Upper lobe of left lung (tissue), 6 donors: ENCODE measurements at regions not wholly inside any gene's neighbourhood (a gene's known extent, or its start where the extent isn't known, plus 50 kb on each side); places are given as distances from the start of the nearest gene placed in this dataset.
"Not testable (repeated sequence)": the region's sequence is repeated elsewhere in the genome, so short reads cannot be mapped to it uniquely, and the experiment has no call there.

ENCODE experiments used
- ATAC-seq, 2 donors: fragments of 200-7000 bp; cut with Tn5 transposase; one replicate each; pipeline ENCODE4 v1.9.1; 2022; ENCODE audit warnings: mild to moderate bottlenecking in 2 of 2, moderate library complexity in 2 of 2; ENCODE audit not compliant: low FRiP score in 2 of 2
- DNase-seq, 2 donors: peaks; one replicate each; pipeline ENCODE4 v3.0.0-alpha.2; 2019 to 2020
- H3K27ac ChIP-seq, 4 donors: fragments of 200-600 bp; sonication (generic); one replicate each; pipeline ENCODE4 v1.5.1; 2016 to 2019
- H3K27me3 ChIP-seq, 4 donors: fragments of 200-600 bp; sonication (generic); one replicate each; pipeline ENCODE4 v1.5.1; 2017 to 2019
- H3K36me3 ChIP-seq, 4 donors: fragments of 200-600 bp; sonication (generic); one replicate each; pipeline ENCODE4 v1.5.1; 2016 to 2019
- H3K4me1 ChIP-seq, 4 donors: fragments of 200-600 bp; sonication (generic); one replicate each; pipeline ENCODE4 v1.5.1; 2018 to 2019
- H3K4me3 ChIP-seq, 4 donors: fragments of 200-600 bp; sonication (generic); one replicate each; pipeline ENCODE4 v1.5.1; 2017 to 2019; ENCODE audit warnings: mild to moderate bottlenecking in 2 of 4, moderate library complexity in 1 of 4
- H3K9me3 ChIP-seq, 4 donors: fragments of 200-600 bp; sonication (generic); one replicate each; pipeline ENCODE4 v1.5.1; 2018 to 2019
- EP300 ChIP-seq, 4 donors: sonication (generic); formaldehyde crosslinking; IDR thresholded peaks; one replicate each; pipeline ENCODE4 v1.5.1; 2017; ENCODE audit warnings: antibody characterized with exemption in 4 of 4, control low read depth in 2 of 4
- POLR2A ChIP-seq, 4 donors: fragments of 450-650 bp; IDR thresholded peaks; one replicate each; pipeline ENCODE4 v1.5.1; 2016 to 2017; ENCODE audit warnings: antibody characterized with exemption in 4 of 4, mild to moderate bottlenecking in 2 of 4
- POLR2AphosphoS5 ChIP-seq, 2 donors: sonication (generic); formaldehyde crosslinking; IDR thresholded peaks; one replicate each; pipeline ENCODE4 v1.5.1; 2017; ENCODE audit warnings: antibody characterized with exemption in 2 of 2
- WGBS, 2 donors: methylation state at CpG; one replicate each; pipeline ENCODE4 v1.1.5; 2017 to 2018; 5-methylcytosine and 5-hydroxymethylcytosine counted together
- TF ChIP-seq, protein P1 (sequence below), 6 experiments: fragments of 450-650 bp in 4 of 6; fragments of 200-600 bp in 2 of 6; sonication (generic) in 2 of 6; IDR thresholded peaks; one replicate each; pipeline ENCODE4 v1.5.1; 2016 to 2019; ENCODE audit warnings: antibody characterized with exemption in 6 of 6
- donor health status: DM: no; HTN: no; CAD: no; lungs with moderate emphysema.
- donor health status: DM: no; HTN: yes; CAD: no; lungs with severe emphysema.

DNA sequence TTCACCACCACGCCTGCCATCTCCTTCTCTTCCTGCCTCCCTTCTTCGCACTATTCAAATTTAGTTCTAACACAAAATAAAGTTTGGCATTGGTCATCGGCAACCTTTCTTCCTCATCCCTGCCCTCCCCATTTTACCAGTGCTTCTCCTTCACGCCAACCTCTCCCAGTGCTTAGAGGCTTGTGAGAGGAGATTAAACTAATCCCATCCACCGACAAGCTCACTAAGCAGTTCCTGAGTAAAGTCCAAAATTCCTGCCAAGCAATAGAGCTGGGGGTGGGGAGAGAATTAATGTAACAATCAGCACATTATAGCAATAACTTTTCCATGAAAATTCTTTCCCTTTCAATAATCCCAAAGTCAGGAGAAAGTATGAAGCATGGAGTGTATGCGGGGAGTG is 157.4 kb upstream of the GMNC start:
- Histone ChIP-seq H3K36me3 (no peaks in the 10 kb centered on the region), H3K4me1 (no peaks in the 10 kb centered on the region), H3K4me3 (no peak overlapping the region), H3K27ac (no peak overlapping the region), H3K27me3 (no peaks in the 10 kb centered on the region), H3K9me3 (no peaks in the 10 kb centered on the region)
- ATAC-seq (no peak), DNase-seq (no peak)
- 81 to 91% methylated on average over 6 of the region's 6 CpGs for WGBS, 2 donors
- TF ChIP-seq POLR2A (IDR thresholded peaks at IDR 0.05) (no peak), POLR2AphosphoS5 (IDR thresholded peaks at IDR 0.05) (no peak)
- TF ChIP-seq, protein P1, sequence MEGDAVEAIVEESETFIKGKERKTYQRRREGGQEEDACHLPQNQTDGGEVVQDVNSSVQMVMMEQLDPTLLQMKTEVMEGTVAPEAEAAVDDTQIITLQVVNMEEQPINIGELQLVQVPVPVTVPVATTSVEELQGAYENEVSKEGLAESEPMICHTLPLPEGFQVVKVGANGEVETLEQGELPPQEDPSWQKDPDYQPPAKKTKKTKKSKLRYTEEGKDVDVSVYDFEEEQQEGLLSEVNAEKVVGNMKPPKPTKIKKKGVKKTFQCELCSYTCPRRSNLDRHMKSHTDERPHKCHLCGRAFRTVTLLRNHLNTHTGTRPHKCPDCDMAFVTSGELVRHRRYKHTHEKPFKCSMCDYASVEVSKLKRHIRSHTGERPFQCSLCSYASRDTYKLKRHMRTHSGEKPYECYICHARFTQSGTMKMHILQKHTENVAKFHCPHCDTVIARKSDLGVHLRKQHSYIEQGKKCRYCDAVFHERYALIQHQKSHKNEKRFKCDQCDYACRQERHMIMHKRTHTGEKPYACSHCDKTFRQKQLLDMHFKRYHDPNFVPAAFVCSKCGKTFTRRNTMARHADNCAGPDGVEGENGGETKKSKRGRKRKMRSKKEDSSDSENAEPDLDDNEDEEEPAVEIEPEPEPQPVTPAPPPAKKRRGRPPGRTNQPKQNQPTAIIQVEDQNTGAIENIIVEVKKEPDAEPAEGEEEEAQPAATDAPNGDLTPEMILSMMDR (IDR thresholded peaks at IDR 0.05) = no peak

GRCh38 chr3:191015960-191016359 is 153.5 kb upstream of the GMNC start:
- ATAC-seq, H3K4me3 ChIP-seq: not testable (repeated sequence)
- WGBS, 2 donors = 75% methylated on average over 6 of the region's 6 CpGs; no CpG with 5 or more reads in 1 of the 2 donors

GRCh38 chr3:191008074-191008473 is 145.6 kb upstream of the GMNC start:
- TF ChIP-seq POLR2A (IDR thresholded peaks at IDR 0.05) = no peak
- no peak for TF ChIP-seq POLR2AphosphoS5 (IDR thresholded peaks at IDR 0.05)
- no peak for TF ChIP-seq EP300 (IDR thresholded peaks at IDR 0.05)
- TF ChIP-seq, protein P1 (IDR thresholded peaks at IDR 0.05) = no peak
- Histone ChIP-seq H3K9me3 (no peaks in the 10 kb centered on the region), H3K27me3 (no peaks in the 10 kb centered on the region), H3K36me3 (no peaks in the 10 kb centered on the region), H3K27ac (no peak overlapping the region), H3K4me3 (no peak overlapping the region), H3K4me1 (no peaks in the 10 kb centered on the region)
- ATAC-seq (no peak), DNase-seq (no peak)
- 75 to 79% methylated on average over 1 of the region's 1 CpG for WGBS, 2 donors

More at GRCh38 chr3:191015960-191016359, 153.5 kb upstream of the GMNC start:
- H3K36me3 ChIP-seq, H3K27ac ChIP-seq, H3K27me3 ChIP-seq, H3K4me1 ChIP-seq, H3K9me3 ChIP-seq: not testable (repeated sequence)
- peak in 1 of 2 donors; percentile 17 for DNase-seq

DNA sequence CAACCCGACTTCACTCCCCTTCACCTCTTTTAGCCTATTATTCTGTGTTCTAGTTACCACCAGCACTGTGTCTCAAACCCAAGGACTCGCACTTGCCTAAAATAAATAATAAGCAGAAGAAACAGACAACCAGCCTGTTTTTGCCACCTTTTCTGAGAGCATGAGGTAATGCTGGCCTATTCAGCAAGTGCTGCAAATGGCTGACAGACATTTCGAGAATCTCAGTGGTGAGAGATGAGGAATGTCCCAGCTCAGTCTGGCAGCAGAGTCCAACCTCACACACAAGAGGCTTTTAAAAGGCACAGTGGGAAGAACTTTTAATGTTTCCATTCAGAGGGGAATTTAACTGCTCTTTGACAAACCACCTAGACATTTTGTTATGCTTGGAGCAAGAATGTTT is 143.3 kb upstream of the GMNC start:
- H3K27ac ChIP-seq = no peak overlapping the region
- no peaks in the 10 kb centered on the region for H3K27me3 ChIP-seq
- no peak overlapping the region for H3K4me3 ChIP-seq
- H3K4me1 ChIP-seq = no peaks in the 10 kb centered on the region
- TF ChIP-seq, protein P1 (IDR thresholded peaks at IDR 0.05) = no peak
- TF ChIP-seq EP300 (IDR thresholded peaks at IDR 0.05) (no peak), POLR2A (IDR thresholded peaks at IDR 0.05) (no peak), POLR2AphosphoS5 (IDR thresholded peaks at IDR 0.05) (no peak)
- no peaks in the 10 kb centered on the region for H3K36me3 ChIP-seq
- no peak for DNase-seq
- no peak for ATAC-seq
- no peaks in the 10 kb centered on the region for H3K9me3 ChIP-seq
- WGBS, 2 donors = 54 to 67% methylated on average over 3 of the region's 3 CpGs

DNA sequence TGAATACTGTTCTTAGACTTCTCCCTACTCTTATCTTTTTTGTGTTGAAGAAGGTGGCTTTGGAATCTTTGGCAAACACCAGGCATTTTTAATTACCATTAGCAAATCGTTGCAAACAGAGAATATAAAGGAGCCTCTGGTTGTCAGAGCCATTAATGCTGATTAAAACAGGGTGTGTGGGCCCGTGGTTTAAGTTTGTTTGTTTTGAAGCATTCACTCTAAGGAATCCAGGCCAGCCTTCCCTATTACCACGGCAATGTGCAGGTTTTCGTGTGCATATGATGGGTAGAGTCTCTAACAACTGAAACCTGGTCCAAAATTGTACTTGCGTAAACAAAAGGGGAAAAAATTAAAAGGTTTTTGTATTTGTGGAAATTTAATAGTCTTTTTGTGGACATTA is 141.2 kb upstream of the GMNC start:
- Histone ChIP-seq H3K36me3 (no peaks in the 10 kb centered on the region), H3K4me1 (no peaks in the 10 kb centered on the region), H3K27ac (no peak overlapping the region), H3K9me3 (no peaks in the 10 kb centered on the region), H3K4me3 (no peak overlapping the region), H3K27me3 (no peaks in the 10 kb centered on the region)
- TF ChIP-seq POLR2A (IDR thresholded peaks at IDR 0.05) = no peak
- TF ChIP-seq, protein P1 (IDR thresholded peaks at IDR 0.05) = no peak
- no peak for TF ChIP-seq POLR2AphosphoS5 (IDR thresholded peaks at IDR 0.05)
- no peak for TF ChIP-seq EP300 (IDR thresholded peaks at IDR 0.05)
- 54 to 62% methylated on average over 5 of the region's 5 CpGs for WGBS, 2 donors
- DNase-seq (no peak), ATAC-seq (no peak)
